CD4-positive, alpha-beta T cell treated with Interleukin-6 for 4 hours (primary cell): ENCODE measurements at regions not wholly inside any gene's neighbourhood (a gene's known extent, or its start where the extent isn't known, plus 50 kb on each side); places are given as distances from the start of the nearest gene placed in this dataset.

ENCODE experiments used
- DNase-seq: peaks from one replicate; pipeline ENCODE4 v3.0.0-alpha.2; 2020; ENCODE audit warnings: mixed read lengths

DNA sequence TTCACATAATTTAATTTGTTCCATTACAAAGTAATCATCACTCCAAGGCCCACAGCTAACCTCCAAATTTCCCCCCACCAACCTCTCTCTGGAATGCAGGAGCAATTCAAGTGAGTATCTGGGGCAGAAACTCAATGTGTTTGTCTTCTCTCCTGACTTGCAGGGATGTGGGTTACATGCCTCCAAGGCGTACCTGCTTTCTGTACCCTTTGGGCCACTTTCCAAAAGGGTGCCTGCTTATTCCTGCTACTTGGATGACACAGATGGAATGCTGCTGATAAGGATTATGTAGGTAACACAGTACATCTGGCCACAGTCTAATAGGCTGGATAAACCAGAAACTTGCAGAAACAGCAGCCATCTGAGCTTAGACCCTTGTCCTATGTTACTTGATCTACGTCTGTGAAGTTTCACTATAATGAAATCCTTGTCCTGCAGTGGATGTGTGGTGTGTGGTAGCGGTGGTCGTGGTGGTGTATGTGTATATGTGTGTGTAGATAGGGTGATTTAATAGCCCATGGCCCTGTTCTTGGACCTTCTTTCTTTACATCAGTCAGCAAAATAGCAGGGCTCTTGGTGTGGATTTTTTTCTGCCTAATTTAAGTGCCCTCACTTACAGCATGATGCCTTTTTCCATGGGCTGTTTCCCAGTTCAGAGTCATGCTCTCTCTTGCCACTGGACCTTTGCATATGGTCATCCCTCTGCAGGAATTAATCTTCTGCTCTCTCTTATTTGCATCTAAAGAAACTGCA is 175.9 kb downstream of the ZDHHC21 start:
- DNase-seq = no peak

DNA sequence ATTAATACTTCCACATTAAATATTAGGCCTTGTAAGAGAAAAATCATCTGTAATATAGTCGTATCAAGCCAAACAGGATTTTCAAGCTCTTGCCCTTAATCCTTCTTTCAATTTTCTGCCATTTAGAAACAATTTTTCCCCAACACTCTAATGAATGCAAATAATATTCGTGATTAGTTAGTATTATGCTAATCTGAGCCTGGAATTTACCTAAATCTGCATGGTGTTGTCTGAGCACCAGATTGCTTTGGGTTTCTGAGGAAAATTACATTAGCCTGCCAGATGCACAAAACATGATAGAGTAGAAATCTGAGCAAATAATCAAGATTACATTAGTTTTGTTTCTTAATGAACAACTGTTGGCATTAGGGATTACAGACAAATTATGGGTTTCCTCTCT is 176.6 kb downstream of the ZDHHC21 start:
- no peak for DNase-seq

DNA sequence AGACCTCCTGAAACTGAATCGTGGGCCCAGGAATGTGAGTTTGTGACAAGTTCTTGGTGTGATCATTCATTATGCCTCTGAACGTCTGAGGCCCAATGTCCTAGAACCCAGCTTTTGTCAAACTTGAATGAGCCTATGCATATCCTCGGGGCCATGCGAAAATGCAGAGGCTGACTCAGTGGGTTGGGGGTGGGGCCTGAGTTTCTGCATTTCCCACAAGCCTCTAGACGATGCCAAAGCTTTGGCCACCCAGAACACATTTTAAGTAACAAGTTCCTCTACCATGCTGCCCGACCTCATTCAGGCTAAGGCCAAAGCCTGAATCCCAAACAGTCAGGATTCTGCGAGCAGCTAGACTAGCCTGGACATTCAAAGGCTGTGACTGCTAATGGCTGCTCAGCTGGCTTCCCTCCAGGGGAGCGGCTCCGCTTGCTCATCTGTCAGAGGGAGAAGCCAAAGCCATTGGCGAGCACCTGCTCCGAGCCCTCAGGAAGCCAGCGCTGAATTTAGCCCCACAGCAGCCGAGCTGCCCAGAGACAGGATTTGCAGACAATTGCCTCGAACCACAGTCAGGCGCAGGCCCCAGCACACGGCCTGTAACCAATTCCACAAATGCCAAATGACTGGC is 177.5 kb downstream of the ZDHHC21 start:
- DNase-seq = no peak

DNA sequence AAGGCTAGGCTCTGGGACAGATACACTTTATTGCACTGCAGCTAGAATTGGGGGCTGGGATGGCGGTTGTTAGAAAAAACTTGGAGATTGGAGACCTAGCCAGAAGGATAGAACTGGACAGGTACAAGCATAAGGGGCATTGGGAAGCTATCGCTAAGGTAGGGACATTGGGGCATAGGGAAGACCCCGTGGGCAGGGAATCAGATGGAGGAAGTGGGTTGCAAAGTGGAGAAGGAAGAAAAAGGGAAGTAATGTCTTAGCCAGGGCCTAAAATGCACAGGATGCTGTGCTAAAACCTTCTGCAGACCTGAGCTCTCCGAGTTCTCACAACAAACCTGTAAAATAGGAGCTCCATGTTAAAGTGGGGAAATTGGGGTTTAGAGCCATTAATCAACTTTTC is 178.2 kb downstream of the ZDHHC21 start:
- no peak for DNase-seq

DNA sequence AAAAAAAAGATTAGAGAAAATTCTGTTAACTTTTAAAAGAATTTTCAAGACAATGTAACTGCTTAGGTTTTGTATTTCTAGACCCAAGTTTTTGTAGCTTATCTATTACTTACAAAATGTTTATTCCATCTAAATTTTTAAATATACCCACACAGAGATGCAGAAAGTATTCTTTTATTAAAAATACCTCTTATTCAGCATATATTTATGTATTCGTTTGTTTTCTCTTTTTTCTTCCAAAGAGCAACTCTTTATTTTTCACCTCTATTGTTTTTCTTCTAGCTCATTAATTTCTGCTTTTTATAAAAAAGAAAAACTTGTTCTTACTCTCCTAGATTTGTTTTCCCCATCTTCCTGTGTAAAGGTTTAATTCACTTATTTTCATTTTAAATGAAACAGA is 180.3 kb downstream of the ZDHHC21 start:
- DNase-seq = no peak

DNA sequence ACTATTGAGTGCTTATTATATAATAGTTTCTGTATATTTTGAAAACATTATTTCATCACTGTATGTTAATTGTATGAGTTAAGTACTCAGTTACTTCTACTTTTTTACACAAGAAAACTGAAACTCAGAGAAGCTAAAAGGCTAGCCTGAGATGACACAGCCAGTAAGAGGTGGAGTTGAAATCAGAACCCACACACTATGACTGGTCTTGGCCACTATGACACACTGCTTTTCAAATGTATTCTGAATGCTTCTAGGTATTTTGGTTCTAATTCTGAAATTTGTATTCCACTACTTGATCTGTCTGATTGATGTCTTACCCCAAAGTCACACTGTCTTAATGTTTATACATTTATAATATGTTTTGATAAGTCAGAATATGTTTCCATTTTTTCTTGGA is 181.8 kb downstream of the ZDHHC21 start:
- DNase-seq = no peak

DNA sequence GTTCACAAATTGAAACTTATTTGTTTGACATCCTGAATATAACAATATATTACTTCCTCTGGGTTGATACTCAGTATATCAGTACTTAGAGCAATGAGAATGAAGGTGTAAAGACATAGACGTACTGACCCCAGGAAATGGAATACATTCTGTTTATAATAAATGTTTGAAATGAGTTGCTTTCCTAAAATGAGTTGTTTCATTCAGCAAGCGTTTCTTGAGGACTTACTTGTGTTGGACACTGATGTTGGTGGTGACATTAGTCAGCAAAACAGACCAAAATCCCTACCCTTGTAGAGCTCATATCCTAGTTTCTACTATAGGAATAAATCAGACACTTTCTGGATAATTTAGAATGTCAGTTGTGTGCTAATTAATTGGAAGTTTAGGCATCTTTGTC is 184.3 kb downstream of the ZDHHC21 start:
- no peak for DNase-seq

DNA sequence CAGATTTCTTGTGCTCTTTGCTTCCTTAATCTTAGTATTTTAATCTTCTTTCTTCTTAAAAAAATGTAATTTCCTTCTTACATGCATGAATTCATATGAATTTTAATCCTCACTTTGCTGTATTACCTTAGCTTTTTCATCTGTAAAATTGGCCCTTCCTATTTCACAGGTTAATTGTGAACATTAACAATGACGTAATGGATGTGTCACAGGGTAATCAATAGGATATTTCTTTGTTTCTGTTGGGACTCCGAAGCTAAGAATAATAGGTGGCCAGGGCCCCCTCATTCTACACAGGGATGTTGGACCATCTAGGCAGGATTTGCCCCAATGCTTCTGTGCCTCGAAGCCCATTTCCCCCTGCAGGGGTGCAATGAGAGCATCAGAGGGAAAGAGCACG is 187.4 kb upstream of the NFIB start:
- no peak for DNase-seq

DNA sequence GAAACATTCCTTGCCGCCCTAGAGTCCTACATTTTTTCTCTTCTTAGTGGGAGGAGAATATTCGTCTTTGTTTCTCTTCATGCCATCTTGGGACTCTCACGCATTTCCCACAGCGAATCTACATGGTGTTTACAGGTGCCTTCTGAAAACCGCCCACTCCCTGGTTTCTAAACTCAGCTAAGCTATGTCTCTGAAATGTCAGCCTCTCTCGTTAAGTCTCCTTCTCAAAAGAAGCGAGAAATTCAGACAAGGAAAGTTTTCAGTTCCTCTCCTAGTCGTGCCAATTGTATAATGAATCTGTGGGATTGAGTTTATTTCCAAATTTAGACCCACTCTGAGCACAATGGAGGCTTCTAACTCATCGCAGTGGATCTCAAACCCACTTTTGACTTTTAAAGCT is 186.8 kb upstream of the NFIB start:
- no peak for DNase-seq

DNA sequence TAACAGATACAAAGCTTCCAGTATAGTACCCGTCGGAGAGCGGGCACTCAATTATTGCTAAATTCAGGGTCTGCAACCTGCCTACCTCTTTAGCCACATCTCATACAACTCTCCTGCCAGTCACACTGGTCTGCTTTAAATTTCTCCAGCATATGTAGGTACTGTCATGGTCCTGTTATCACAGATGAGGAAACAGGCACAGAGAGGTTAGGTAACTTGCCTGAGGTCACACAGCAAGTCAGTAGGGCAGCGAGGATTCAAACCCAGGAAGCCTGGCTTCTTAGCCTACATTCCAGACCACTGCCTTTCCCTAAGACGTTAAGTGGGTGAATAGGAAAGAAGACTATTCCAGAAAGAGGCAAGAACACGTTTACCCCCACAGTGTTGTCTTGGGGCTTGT is 186.0 kb upstream of the NFIB start:
- no peak for DNase-seq

DNA sequence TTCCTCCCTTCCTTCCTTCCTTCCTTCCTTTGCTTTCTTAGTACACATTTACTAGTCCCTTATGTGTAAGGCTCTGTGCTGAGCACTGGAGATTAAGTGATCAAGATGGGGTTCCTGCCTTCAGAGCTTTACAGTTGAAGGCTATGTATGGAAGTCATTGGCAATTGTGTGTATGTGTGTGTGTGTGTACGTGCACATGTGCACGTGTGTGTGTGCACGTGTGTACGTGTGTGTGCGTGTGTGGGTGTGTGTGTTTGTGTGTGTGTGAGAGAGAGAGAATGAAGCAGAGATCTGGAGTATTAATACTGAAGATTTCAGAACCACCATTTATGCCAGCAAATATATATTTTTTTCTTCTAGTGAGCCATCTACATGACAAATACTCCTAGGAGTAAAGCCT is 184.9 kb upstream of the NFIB start:
- DNase-seq = no peak

DNA sequence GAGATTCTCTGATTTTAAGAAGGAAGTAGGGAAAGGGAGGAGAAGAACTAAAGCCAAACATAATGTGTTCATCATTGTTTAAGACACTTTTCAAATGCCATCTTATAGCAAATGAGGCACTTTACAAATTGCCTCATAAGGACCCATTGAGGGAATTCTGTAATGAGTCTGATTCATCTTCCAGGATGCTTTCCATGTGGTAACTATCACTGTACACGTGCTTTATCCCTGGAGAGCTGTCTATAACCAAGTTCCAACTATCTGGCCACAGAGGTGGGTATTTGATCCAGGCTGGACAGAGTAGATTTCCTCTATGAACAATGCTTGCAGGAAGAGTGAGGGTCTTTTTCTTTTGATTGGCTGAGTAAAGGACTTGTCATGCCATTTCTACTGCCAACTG is 183.5 kb upstream of the NFIB start:
- no peak for DNase-seq

DNA sequence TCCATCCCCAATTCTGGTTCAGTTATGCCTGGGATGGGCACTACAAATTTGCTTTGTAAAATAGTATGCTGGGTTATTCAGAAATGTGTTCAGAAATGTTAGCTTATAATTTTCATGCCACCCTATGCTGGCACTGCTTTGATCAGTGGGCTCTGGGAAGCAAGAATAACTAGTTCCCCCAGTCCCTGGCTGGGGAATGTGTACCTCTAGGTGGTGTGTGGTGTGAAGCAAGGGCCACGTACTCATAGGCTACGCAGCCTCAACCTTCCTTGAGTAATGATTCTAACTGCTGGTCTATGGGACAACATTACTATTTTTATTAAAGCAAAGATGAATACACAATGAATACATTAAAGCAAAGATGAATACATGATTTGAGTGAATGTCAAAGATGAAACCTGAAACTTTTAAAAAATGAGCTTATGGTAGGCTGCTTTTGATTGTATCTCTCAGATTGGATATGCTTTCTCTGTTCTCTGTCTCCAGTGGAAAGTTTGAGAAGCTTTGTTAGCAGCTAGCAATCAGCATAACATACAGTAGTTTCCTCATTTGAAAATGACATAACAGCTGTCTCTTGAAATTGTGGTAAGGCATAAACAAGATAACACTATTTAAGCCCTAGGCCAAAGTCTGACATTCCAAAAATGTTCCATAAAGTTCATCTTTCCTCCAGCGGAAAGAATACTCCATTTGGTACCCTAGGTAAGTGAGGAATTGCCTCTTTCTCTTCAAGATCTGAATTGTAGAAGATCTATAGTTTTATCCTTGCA is 174.7 kb upstream of the NFIB start:
- DNase-seq = no peak

DNA sequence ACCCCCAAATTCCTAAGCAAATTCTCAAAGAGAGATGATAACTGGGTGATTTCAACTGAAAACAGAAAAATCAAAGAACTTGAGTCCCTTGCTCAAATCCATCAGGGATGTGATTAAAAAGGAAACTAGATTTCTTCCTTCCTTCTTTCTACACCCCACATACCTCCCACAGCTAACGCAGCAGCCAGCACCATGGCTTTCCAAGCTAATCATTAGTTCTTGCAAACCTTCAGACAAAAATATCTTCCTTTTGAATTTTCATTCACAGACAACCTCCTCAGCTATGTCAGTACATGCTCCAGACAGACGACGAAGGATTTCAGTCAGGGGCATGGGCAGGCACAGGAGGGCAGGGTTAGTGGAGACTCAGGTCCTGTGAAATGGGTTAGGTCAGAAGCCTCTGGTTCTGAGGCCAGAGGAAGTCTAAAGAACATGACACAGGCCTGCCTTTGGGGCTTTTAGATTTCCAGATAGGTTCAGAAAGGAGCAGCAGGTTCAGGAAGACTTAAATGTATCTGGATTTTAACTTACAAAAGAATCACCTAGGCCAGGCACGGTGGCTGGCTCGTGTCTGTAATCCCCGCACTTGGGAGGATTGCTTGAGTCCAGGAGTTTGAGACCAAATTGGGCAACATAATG is 173.7 kb upstream of the NFIB start:
- no peak for DNase-seq

DNA sequence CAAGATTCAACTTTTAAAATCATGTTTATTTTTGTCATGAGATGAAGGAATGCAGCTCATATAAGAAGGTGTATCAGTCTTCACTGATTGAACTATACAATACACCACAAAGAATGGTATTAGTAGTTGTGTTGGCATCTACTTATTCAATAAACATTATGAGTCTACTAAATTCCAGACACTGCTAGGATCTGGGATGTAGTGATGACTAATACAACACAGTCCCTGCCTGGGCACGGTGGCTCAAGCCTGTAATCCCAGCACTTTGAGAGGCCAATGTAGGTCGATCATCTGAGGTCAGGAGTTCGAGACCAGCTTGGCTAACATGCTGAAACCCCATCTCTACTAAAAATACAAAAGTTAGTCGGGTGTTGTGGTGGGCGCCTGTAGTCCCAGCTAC is 171.4 kb upstream of the NFIB start:
- no peak for DNase-seq

DNA sequence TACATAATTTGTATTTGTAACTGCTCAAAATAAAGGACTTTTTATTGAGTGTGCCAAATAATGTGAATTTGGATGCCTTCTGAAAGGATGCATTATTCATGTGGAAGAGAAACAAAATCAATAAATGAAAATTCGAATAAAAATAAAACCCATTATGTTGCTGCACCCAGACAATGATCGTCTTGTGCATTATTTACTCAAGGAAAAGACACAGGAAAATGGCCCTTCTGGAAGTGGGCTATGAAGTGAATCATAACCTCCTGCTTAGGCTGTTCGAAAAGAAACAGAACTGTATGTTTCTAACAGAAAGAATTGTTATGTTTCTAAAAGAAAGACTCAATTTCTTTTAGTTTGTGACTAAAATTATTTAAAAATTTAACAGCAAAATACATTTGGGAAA is 168.9 kb upstream of the NFIB start:
- no peak for DNase-seq

DNA sequence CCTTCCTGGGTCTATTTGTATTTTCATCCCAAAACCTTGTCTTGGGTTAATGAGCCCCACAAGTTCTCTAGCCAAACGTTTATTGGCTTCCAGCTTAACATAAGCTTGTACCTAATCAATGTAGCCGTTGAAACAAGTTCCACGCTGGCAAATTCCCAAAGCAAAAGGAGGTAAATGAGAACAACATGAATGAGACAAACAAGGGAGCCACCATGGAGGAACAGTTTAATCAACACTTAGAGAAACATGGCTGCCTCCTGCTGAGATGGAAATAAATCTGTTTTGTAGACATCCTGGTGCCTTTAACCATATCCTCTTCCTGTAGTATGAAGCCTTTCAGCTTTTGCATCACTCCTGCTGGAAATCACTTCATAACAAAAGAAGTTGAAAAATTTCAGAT is 166.6 kb upstream of the NFIB start:
- no peak for DNase-seq

DNA sequence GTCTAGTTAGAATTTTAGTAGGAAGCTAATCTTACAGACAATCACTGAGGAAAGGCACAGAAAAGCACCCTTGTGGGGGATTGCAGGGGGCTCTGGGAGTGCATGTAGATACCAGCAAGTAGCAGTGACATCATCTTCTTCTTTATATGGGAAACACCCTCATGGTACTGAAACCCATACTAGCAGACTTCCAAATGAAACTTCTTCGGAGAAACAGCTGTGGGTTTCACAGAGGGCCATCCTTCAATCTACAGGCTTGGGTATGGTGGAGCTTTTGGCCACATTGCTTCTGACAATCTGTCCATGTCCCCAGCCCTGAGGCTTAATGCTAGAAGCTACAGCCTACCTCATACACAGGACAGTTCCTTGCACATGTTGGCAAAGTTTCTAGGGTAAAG is 165.2 kb upstream of the NFIB start:
- DNase-seq = no peak

DNA sequence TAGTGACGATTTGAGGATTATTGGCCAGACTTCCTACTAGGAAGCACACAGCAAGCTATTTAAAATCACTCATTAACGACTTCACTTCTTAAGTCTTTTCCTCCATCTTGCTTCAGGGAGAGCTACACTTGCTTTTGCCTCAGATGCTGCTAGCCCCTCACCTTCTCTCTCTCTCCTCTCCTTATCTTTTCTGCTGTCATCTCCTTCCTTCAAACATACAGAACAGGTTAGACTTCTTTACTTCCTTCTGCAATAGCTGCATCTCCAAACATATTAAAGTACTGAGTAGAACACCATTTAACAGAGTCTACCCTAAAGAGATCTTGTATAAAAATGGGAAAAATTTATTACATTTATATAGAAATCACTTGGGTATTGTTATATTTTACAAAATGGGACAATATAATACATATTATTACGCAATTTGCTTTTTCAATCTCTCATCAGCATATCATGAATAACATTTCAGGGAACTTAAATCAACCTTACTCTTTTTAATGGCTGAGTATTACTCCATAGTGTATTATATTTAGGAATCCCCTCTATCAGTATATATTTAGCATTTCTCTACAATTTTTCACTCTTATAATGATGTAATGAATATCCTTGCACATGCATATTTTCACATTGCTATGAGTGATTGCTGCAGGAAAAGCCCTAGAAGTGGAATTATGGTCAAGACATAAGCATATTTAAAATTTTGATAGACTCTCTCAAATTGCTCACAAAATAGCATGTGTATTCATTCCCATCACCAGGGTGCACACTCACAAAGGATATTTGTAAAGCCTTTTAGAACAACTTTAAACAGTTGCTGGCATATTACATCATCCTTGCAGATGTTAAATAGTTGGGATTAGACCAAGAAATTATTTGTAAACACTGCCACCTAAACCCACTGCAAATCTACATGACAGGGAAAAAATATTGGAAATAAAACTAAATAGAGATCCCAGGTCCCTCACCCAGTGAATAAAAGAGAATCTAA is 164.5 kb upstream of the NFIB start:
- DNase-seq = no peak

DNA sequence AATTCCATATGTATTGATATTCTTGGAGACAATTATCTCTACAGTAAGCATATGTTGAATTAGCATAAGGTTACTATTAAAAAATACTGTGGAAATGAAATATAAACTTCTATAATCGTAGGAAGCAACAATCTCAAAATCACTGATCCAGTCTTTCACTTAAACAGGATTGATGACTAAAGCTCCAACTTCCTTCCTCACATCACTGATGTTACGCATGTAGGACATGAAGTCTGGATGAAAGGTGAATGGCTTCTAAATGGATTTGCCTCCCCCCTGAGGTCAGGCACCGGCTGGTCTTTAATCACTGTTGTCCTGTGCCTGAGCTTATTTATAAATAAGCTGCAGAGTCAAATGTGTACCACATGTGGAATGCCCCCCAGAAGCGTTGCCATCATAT is 157.1 kb upstream of the NFIB start:
- DNase-seq = no peak

DNA sequence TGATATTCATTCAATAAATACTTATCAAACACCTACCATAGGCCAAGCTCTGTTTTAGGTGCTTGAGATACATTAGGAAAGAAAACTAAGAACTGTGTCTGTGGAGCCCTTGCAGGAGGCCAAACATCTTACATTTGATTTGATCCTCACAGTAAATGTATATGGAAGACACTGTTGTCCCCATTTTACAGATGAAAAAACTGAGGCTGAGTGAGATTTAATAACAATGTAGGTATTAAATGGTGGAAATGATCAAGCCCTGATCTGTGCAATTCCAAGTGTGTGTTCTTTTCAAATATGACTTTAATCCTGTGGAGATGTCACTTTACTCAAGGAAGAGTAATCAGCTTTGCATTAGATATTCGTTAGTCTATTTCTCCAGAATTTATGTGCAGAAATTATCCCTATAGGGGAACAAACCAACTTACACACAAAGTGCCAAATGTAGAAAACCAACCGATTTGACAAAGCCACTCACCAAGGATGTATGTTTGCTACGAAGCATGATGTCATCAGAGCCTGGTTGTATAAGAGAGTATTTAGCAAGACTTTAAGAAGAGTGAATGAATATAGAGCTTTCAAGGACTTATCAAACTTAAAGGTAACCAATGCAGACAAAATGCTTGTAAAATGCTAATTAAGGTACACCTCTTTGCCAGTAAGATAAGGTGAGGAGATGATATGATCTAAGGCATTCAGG is 153.9 kb upstream of the NFIB start:
- DNase-seq = no peak

DNA sequence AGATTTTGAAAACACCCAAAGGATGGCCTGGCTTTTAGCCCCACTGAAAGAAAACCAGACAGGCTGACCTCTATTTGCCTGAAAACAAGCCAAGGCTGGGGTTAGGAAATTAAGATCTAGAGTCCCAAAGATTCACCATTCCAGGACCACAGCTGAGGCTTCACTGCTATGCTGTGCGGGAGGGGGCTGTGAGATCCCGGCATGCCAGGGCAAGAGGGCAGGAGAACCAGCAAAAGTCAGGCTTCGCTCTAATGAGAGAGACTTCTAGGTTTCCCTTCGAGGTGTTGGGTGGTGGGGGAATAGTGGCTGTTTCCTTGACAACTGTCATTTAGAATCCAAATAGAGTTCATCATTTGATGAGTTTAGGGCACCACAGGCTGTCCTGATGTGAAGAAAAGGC is 152.9 kb upstream of the NFIB start:
- DNase-seq = no peak
